ENCODE measurements at regions not wholly inside any gene's neighbourhood (a gene's known extent, or its start where the extent isn't known, plus 50 kb on each side); places are given as distances from the start of the nearest gene placed in this dataset.

DNA sequence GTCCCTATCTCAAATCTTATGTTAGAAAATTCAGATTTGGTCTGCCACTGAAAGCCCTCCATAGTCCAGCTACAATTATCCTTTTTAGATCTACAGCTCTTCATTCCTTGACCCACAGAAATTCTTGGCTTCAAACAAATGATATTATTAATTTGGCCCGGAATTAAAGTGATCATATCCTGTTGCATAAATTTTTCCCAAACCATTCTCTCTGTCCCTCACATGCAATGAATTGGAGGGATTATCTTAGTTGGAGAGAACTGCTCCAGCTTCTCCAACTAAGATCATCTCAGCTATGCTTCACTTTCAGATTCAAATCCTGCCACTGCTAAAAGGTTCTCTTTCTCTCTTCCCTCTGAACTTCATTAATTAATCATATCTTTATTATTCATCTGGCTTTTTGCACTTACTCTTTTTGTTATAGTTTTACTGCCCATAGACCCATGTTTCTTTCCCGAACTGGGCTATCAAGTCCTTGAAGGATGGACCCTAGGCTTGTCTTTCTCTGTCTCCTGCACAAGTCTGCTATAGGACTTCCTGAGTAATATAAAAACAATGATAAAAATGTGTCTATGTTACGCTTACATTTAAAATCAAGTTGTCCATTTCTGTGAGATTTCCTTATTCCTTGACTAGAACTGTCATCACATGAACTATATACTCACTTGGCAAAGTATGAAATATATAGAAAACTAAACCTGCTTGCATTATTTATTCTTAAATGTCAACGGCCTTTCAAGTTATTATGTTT, 493.9 kb upstream of the MARCKS start:
- TF ChIP-seq, protein P1, sequence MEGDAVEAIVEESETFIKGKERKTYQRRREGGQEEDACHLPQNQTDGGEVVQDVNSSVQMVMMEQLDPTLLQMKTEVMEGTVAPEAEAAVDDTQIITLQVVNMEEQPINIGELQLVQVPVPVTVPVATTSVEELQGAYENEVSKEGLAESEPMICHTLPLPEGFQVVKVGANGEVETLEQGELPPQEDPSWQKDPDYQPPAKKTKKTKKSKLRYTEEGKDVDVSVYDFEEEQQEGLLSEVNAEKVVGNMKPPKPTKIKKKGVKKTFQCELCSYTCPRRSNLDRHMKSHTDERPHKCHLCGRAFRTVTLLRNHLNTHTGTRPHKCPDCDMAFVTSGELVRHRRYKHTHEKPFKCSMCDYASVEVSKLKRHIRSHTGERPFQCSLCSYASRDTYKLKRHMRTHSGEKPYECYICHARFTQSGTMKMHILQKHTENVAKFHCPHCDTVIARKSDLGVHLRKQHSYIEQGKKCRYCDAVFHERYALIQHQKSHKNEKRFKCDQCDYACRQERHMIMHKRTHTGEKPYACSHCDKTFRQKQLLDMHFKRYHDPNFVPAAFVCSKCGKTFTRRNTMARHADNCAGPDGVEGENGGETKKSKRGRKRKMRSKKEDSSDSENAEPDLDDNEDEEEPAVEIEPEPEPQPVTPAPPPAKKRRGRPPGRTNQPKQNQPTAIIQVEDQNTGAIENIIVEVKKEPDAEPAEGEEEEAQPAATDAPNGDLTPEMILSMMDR (IDR thresholded peaks at IDR 0.05): no peak
- no peak for TF ChIP-seq POLR2A (IDR thresholded peaks at IDR 0.05)
